MV-4-11 (cell line): ENCODE measurements at regions not wholly inside any gene's neighbourhood (a gene's known extent, or its start where the extent isn't known, plus 50 kb on each side); places are given as distances from the start of the nearest gene placed in this dataset.
"Not testable (repeated sequence)": the region's sequence is repeated elsewhere in the genome, so short reads cannot be mapped to it uniquely, and the experiment has no call there.

Experiments used
- DNase-seq: peaks from one replicate; lab custom pipeline; 2025; lab: John Stamatoyannopoulos, UW

DNA sequence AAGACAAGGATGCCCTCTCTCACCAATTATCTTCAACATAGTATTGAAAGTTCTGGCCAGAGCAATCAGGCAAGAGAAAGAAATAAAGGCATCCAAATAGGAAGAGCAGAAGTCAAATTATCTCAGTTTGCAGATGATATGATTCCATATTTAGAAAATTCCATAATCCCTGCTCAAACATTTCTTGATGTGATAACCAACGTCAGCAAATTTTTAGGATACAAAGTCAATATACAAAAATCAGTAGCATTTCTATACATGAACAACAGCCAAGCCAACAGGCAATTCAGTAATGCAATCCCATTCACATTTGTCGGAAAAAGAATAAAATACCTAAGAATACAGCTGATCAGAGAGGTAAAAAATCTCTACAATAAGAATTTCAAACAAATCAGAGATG is 969.7 kb upstream of the USP15 start:
- DNase-seq, result no peak

GRCh38 chr12:61291647-61292046 is 968.6 kb upstream of the USP15 start:
- no peak for DNase-seq

DNA sequence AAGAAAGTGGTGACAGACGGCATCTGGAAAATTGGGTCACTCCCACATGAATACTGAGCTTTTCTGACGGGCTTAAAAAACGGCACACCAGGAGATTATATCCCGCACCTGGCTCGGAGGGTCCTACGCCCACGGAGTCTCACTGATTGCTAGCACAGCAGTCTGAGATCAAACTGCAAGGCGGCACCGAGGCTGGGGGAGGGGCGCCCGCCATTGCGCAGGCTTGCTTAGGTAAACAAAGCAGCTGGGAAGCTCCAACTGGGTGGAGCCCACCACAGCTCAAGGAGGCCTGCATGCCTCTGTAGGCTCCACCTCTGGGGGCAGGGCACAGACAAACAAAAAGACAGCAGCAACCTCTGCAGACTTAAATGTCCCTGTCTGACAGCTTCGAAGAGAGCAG is 966.2 kb upstream of the USP15 start:
- DNase-seq, result not testable (repeated sequence)

DNA sequence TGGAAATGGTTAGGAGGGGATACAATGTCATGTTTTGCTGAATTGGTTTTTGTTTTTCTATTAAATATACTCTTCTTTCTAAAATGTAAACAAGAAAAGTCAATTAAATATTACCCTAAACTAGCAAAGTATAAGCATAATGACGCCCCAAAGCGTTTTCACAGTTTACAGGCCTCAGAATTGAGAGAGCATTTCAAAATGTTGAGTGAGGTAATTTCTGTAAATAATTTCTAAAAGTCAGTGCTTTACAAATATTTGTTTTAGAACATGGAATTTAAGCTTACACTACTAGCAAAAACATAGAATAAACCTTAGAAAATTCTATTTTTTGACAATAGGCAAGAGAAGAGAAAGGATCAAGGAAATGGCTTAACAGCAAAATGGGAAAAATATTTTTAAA is 958.4 kb upstream of the USP15 start:
- DNase-seq, result no peak

GRCh38 chr12:61302282-61302681 is 957.9 kb upstream of the USP15 start:
- DNase-seq, result no peak

- no peak for DNase-seq
Measured at GRCh38 chr12:61308220-61308619, 952.0 kb upstream of the USP15 start.

DNA sequence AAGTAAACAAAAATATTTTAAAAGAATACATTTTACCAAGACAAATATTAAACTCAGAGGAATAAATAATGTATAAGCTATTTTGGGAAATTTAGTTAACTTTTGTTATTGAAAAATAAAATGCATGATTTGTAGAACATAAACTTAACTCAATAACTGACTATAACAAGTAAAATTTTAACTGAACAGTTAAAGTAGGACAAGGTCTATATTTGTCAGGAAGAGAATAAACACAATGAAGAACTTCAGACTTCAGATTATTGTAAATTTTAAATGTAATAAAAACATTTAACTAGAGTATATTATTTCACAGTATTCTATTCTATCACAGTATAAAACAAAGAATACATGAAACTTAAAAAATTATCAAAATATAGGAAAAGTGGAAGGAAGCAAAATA is 948.8 kb upstream of the USP15 start:
- DNase-seq, result no peak

DNA sequence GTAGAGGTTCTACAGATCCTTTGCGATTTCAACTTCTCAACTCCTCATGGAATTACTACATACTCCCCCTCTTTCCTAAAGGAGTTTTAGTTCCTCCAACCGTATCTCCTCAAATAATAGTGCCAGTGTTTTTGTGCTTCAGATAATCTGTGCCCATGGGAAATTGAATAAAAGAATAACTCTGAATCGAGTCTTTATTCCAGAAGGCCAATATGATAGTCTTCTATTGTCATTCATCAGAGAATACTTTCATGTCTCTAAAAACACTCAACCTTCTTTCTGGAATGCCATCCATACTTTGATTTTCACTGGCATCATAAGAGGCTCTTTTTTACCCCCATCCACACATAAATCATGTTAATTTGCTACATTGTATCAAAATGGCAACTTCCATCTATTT is 911.3 kb upstream of the USP15 start:
- DNase-seq, result no peak

DNA sequence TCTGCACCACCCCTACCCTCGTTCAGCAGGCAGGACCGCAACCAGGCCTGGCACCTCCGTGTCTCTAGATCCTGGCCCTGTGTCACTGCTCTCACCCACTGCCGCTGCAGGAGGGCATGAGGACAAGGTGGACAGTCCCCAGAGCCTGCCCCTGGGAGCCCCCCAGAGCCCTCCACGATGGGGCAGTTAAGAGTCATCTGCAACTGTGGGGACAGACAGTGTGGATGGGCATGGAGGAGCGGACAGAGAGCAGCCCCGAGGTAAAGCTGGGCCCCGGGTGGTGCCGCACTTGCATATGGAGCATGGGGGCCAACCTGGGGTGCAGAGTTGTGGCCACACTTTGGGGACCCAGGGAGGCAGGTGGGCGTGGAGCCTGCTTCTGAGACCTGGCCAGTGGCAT is 905.1 kb upstream of the USP15 start:
- no peak for DNase-seq

DNA sequence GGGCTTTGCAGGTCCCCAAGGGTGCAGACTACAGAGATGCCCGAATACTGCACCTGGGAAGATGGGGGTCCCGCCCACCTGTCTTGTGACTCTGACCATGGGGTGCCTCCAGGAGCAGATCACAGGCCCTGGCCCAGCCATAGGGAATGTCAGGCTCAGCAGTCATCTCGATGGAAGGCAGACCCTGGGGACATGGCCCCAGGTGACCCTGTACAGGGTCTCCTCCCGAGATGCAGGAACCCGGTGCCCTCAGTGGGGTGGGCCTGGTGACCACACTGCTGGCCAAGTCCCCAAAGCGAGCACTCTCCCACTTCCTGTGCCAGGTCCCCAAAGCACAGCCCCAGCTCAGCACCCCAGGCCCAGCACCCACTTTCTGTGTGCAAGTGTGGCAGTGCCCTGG is 903.7 kb upstream of the USP15 start:
- DNase-seq, result no peak

GRCh38 chr12:61357496-61357895 is 902.7 kb upstream of the USP15 start:
- no peak for DNase-seq

GRCh38 chr12:61362037-61362436 is 898.2 kb upstream of the USP15 start:
- no peak for DNase-seq

DNA sequence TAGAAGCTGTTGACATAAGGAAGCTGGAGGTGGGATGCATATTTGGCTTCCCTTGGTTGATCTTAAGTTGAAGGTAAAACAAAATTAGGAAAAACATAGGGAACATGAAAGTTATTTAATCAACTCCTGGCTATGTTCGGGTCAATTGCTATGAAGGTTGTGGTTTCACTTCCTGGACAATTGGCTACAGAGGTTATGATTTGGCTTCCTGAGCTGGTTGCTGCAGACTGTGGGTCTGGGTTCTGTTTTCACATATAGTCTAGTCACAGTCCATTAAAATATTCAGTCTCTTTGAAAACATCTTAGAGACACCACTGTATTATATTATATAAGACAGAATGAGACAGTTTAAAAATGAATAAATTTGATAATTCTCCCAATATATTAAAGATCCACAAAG is 895.2 kb upstream of the USP15 start:
- DNase-seq, result no peak

DNA sequence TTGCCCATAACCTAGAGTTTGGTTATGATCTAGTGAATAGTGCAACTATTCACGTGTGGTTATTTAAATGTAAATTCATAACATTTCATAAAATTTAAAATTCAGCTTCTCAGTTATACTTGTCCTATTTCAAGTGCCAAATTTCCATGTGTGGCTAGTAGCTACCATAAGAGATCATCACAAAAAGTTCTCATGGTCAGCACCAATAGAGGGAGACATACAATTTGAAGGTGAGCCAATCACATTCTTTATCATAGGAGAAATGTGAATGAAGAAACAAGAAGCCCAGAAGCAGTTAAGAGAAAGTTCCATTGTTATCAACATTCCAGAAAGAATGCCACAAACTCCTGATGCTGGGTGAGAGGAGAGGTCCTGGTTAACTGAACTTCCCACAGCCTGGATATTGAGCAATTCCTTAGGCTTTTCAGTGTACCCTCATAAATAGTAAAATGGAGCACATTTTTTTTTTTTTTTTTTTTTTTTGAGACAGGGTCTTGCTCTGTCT is 892.9 kb upstream of the USP15 start:
- no peak for DNase-seq

DNA sequence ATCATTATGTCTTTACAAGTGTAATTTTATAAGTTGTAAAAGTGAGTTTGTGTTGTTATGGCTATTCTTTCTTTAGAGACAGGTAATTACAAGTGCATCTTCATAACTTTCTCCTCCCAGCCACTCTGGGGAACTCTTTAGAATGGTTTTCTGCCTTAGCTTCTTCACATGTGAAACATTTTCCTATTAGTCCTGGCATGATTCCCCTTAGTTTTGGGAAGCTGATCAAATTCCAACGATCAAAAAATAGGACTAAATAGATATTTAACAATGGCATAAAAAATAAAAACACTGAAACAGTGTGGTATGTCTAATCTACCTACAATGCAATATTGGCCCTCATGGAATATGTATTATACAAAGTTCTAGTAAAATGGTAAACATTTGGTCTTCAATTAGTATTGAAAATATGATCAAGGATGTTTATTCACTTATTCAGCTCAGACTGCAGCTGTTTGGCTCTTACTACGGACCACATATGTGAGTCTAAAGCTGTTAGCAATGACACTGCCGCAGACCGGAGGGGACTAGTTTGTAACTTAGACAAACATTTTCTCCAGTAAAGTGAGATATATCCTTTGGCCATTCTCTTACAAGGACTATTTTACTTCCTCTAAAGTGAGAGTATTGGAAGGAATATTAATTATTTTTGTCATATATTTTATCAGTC is 890.8 kb upstream of the USP15 start:
- no peak for DNase-seq

DNA sequence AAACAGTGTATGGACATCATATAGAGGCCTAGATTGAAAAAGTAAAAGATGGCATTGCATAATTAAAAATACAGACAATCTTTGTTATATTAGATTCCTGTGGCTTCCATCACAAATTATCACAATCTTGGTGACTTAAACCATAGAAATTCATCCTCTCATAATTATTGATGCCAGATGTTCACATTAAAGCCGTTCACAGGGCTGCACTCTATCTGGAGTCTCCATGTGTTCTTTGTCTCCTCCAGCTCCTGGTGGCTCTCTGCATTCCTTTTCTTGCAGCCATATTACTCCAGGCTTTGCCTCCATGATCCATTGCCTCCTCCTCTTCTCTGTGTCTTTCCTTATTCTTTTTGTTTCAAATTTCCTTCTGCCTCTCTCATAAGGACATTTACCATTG is 875.7 kb upstream of the USP15 start:
- no peak for DNase-seq

- DNase-seq, result no peak
Measured at GRCh38 chr12:61385771-61386170, 874.4 kb upstream of the USP15 start.

GRCh38 chr12:61397668-61398067 is 862.5 kb upstream of the USP15 start:
- no peak for DNase-seq

DNA sequence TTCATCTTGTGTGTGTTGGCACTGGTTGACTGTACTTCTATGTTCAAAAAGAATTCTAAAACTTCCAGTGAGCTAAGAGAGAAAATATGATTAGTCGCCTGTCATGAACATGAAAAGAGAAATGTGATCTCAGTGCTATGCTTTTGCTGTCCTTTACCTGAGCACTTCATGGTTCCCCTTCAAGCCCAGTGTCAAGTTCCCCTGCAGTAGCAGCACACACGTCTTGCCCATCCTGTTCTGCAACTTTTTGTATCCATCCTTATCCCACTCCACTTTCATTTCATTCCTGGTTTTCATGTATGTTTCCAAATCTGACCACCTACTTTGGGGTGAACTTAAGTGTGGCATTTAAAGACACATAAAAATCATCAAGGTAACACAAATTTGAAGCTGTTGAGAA is 848.0 kb upstream of the USP15 start:
- no peak for DNase-seq

DNA sequence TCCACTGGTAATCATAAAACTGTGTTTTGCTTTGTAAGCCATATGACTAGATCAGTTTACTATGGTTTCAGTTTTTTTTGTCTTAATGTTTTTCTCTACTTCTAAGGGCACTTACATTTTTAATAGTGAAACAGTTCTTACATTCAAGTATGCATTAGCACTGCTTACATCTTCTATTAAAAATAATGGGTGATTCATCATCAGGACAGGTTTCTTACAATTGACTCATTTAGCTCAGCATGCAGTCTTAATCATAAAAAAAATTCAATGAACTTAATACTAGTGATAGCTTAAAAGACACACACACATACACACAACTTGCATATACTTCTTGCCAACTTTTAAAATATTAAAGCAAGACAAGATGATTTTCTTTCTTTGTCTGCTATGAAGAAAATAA is 845.7 kb upstream of the USP15 start:
- DNase-seq, result no peak

DNA sequence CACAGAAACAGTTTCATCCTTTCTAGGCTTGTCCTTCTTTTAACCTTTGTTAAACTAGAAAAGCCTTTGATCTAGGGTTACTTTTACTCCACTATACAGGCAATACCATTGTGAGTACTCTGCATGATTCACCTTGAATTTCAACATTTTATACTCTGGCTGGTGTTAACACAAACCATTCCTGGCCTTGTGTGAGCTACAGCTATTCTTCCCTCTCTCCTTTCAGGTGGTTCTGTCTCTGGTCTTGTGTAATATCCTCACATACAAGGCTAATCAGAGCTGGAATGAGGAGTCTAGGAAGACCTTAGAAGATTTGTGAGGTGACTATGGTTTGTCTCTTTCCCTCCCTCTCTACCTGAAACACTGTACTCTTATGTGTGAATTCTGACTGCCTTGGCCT is 837.4 kb upstream of the USP15 start:
- DNase-seq, result no peak

- DNase-seq, result no peak
Measured at GRCh38 chr12:61452076-61452475, 808.1 kb upstream of the USP15 start.

GRCh38 chr12:61487728-61488127 is 772.5 kb upstream of the USP15 start:
- no peak for DNase-seq
